ENCODE measurements at regions not wholly inside any gene's neighbourhood (a gene's known extent, or its start where the extent isn't known, plus 50 kb on each side); places are given as distances from the start of the nearest gene placed in this dataset.
"Not testable (repeated sequence)": the region's sequence is repeated elsewhere in the genome, so short reads cannot be mapped to it uniquely, and the experiment has no call there.

GRCh38 chr10:7056216-7056615, 354.6 kb downstream of the SFMBT2 start:
- DNase-seq, result no peak

- DNase-seq, result no peak
Observed at GRCh38 chr10:7054915-7055314, 355.9 kb downstream of the SFMBT2 start.

- DNase-seq, result no peak
Observed at GRCh38 chr10:7053195-7053594, 357.6 kb downstream of the SFMBT2 start.

GRCh38 chr10:7050024-7050423, 360.8 kb downstream of the SFMBT2 start:
- not testable (repeated sequence) for DNase-seq

GRCh38 chr10:7048061-7048460, 362.8 kb downstream of the SFMBT2 start:
- no peak for DNase-seq

GRCh38 chr10:7046615-7047014, 364.2 kb downstream of the SFMBT2 start:
- no peak for DNase-seq

- DNase-seq, result no peak
Observed at GRCh38 chr10:7045891-7046599, 364.8 kb downstream of the SFMBT2 start.

GRCh38 chr10:7043055-7043653, 367.7 kb downstream of the SFMBT2 start:
- DNase-seq, result no peak

GRCh38 chr10:7042419-7043054, 368.3 kb downstream of the SFMBT2 start:
- DNase-seq, result no peak

GRCh38 chr10:7042000-7042399, 368.8 kb downstream of the SFMBT2 start:
- DNase-seq, result no peak

- no peak for DNase-seq
Observed at GRCh38 chr10:7040681-7041080, 370.2 kb downstream of the SFMBT2 start.

GRCh38 chr10:7039859-7040258, 371.0 kb downstream of the SFMBT2 start:
- no peak for DNase-seq

- no peak for DNase-seq
Observed at GRCh38 chr10:7038416-7038815, 372.4 kb downstream of the SFMBT2 start.

- DNase-seq, result not testable (repeated sequence)
Observed at GRCh38 chr10:7037434-7037833, 373.4 kb downstream of the SFMBT2 start.

- DNase-seq, result no peak
Observed at GRCh38 chr10:7036951-7037350, 373.9 kb downstream of the SFMBT2 start.

GRCh38 chr10:7035126-7035761, 375.6 kb downstream of the SFMBT2 start:
- peak; percentile 31 to 46 for DNase-seq

GRCh38 chr10:7033031-7033430, 377.8 kb downstream of the SFMBT2 start:
- DNase-seq, result no peak

GRCh38 chr10:7030134-7030855, 380.5 kb downstream of the SFMBT2 start:
- DNase-seq, result no peak

- DNase-seq, result no peak
Observed at GRCh38 chr10:7029672-7030071, 381.2 kb downstream of the SFMBT2 start.

GRCh38 chr10:7028809-7029166, 382.0 kb downstream of the SFMBT2 start:
- DNase-seq, result no peak

- no peak for DNase-seq
Observed at GRCh38 chr10:7027913-7028808, 382.7 kb downstream of the SFMBT2 start.

All from activated CD4-positive, alpha-beta T cell treated with anti-CD3 and anti-CD28 coated beads, Interleukin-2, amount 50 U/mL, for 4 hours (primary cell).